SH-SY5Y (cell line): ENCODE measurements at regions not wholly inside any gene's neighbourhood (a gene's known extent, or its start where the extent isn't known, plus 50 kb on each side); places are given as distances from the start of the nearest gene placed in this dataset.

Experiments
- GATA2 ChIP-seq: IDR thresholded peaks from 2 replicates; pipeline ENCODE4 v1.6.1; 2011; ENCODE audit warnings: mild to moderate bottlenecking, low read depth, low read length
- GATA3 ChIP-seq: IDR thresholded peaks from 2 replicates; pipeline ENCODE4 v1.6.1; 2011; ENCODE audit warnings: low read depth, mild to moderate bottlenecking, low read length, moderate library complexity

DNA sequence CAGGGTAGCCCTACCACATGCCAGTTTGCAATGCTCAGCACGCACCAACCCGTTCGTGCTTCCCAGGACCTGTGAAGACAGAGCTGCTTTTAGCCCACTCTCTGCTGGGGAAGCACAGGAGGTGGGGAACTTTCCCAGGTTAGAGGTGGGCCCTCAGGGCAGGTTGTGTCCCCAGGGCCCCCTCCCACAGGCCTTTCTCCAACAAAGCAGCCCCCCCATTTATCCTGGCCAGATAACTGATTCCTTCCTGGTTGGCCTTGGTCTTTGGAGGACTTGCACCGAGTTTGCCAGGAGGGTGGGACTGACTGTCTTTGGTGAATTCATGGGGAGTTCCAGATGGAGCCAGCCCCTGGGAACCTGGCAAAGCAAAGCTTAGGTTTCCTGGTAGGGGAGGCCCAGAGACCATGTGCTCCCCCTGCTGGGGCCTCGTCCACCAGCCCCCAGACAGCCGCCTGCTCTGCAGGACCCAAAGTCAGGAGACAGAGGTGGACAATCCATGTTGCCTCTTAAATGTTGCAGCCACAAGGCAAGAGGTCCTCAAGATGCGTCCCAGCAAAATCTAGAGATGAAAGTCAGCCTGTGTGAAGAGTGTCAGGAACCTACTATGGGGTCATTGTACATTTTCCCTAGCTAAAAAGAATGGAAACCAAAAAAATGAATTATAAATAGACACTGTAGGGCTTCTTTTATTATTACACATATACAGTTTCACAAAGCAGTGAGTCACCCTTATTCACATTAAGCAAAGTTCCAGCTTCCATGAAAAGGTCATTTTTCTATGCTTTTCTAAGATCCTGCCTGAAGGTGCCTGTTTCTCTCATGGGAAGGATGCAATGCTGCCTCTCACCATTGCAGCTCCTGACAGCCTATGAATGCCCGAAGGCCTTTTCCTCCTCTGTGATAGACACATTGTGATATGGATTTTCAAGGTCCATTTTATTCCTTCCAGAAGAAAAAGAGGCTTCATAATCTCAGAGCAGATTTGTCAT is 497.8 kb downstream of the PREX1 start:
- TF ChIP-seq GATA3 (no peak), GATA2 (no peak)
